ENCODE measurements at regions not wholly inside any gene's neighbourhood (a gene's known extent, or its start where the extent isn't known, plus 50 kb on each side); places are given as distances from the start of the nearest gene placed in this dataset.

GRCh38 chr20:57877995-57878394, 168.2 kb upstream of the PMEPA1 start:
- TF ChIP-seq CTCF (IDR thresholded peaks at IDR 0.05): no peak
- no peak for TF ChIP-seq POLR2A (IDR thresholded peaks at IDR 0.05)
